Natural killer cell treated with Interleukin-12 subunit alpha and Interleukin-12 subunit beta and Interleukin-15 and Interleukin-18, amount 100 ng/mL, for 72 hours (primary cell): ENCODE measurements at regions not wholly inside any gene's neighbourhood (a gene's known extent, or its start where the extent isn't known, plus 50 kb on each side); places are given as distances from the start of the nearest gene placed in this dataset.
A peak's percentile ranks its signal among the peaks of the same experiment; 100 is the strongest.
"Not testable (repeated sequence)": the region's sequence is repeated elsewhere in the genome, so short reads cannot be mapped to it uniquely, and the experiment has no call there.

ENCODE experiments used
- ATAC-seq, 2 donors: fragments of 150-1000 bp; cut with Tn5 transposase in 1 of 2; sonication (Bioruptor Pico), chemical (Tn5 transposase) in 1 of 2; 2 replicates each; pipeline ENCODE4 v1.10.0; 2021
- DNase-seq: peaks from one replicate; pipeline ENCODE4 v3.0.0; 2022; ENCODE audit warnings: low spot score
- H3K27ac Mint-ChIP-seq, 2 donors: 1 replicate in 1 of 2; 2 replicates in 1 of 2; pipeline ENCODE4 v1.8.0; 2022; ENCODE audit warnings: mixed read lengths in 2 of 2, mild to moderate bottlenecking in 1 of 2, moderate library complexity in 1 of 2
- H3K27me3 Mint-ChIP-seq, 2 donors: 1 replicate in 1 of 2; 2 replicates in 1 of 2; pipeline ENCODE4 v1.8.0; 2022; ENCODE audit warnings: mixed read lengths in 2 of 2
- H3K36me3 Mint-ChIP-seq: one replicate; pipeline ENCODE4 v1.8.0; 2022; ENCODE audit warnings: mixed read lengths
- H3K4me1 Mint-ChIP-seq, 2 donors: 1 replicate in 1 of 2; 2 replicates in 1 of 2; pipeline ENCODE4 v1.8.0; 2022; ENCODE audit warnings: low read depth in 2 of 2, mixed read lengths in 2 of 2, mild to moderate bottlenecking in 1 of 2
- H3K4me3 Mint-ChIP-seq: one replicate; pipeline ENCODE4 v1.8.0; 2022; ENCODE audit warnings: mixed read lengths
- H3K9me3 Mint-ChIP-seq: 2 replicates; pipeline ENCODE4 v1.8.0; 2022; ENCODE audit warnings: mixed read lengths

DNA sequence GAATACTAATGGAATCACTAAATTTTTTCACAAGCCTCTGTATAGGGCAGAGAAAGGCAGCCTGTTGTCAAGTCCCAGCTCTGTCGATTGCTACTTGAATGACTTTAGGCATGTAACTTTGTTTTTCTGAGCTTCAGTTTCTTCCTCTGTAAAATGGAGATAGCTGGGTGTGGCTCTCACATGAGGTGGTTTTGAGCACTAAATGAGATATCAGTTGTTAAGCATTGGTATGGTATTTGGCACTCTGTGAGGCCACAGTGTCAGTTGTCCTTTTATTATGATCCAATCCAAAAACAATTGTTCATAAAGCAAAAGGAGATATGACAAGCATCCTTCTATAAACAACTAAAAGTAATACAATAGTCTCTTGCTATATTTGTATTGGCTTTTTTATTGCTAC is 120.6 kb downstream of the DUSP6 start:
- no peak for DNase-seq
- Mint-ChIP-seq H3K4me1 (peaks cover 38 to 47% of the 10 kb centered on the region in 2 donors), H3K4me3 (no peak overlapping the region), H3K27ac (peak overlapping the region in 1 of 2 donors; percentile 26), H3K36me3 (peaks cover 8% of the 10 kb centered on the region), H3K9me3 (peaks cover 10% of the 10 kb centered on the region), H3K27me3 (no peaks in the 10 kb centered on the region)
- no peak for ATAC-seq

DNA sequence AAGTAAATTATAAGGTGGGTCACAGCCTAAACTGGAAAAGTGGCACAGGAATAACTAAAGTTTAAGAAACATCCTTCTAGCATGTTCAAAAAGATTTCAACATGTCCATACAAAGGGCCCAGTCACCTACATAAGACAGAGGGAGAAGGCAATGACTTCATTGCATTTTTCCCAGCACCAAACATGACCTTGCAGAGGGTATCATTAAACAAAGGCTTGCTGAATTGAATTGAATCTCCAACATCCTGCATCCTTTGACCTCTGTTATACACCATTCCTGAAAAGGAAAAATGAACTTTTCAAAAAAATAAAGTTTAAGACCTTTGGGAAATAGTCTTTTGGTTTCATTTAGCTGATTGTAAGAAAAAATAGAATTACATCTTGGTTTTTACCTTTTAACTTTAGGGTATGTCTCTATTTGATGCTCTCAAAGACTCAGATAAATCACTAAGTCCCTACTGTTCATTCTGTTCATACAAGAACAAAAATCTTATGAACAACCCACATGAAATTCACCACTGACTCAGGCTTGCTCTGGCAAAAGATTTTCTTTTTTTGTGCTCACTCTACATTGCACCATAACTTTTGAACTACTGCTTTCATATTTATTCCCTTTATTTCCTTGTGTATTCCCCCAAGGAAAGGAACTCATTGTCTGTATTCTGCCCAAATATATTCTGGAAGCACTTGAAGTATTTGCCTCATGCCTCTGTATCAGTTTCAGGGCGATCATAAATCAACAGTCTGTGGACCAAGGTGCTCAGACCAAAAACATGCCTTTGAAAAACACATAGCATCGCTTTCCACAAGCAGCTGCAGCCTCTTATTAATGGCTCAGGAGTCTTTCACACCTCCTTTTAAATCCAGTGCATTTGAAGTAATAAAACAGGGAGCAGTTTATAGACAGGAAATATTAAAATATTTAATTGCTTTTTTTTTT is 121.7 kb downstream of the DUSP6 start:
- Mint-ChIP-seq H3K27me3 (no peaks in the 10 kb centered on the region), H3K36me3 (peaks cover 8% of the 10 kb centered on the region), H3K4me3 (no peak overlapping the region), H3K4me1 (peaks cover 42 to 50% of the 10 kb centered on the region in 2 donors), H3K9me3 (peaks cover 10% of the 10 kb centered on the region), H3K27ac (peak overlapping the region in 1 of 2 donors; percentile 26)
- DNase-seq (no peak), ATAC-seq (no peak)

GRCh38 chr12:89228491-89228890 is 123.8 kb downstream of the DUSP6 start:
- Mint-ChIP-seq H3K4me3 (no peak overlapping the region), H3K27me3 (no peaks in the 10 kb centered on the region), H3K9me3 (no peaks in the 10 kb centered on the region), H3K27ac (peak overlapping the region in 1 of 2 donors; percentile 15), H3K4me1 (peaks cover 50 to 51% of the 10 kb centered on the region in 2 donors), H3K36me3 (no peaks in the 10 kb centered on the region)
- DNase-seq (no peak), ATAC-seq (no peak)

DNA sequence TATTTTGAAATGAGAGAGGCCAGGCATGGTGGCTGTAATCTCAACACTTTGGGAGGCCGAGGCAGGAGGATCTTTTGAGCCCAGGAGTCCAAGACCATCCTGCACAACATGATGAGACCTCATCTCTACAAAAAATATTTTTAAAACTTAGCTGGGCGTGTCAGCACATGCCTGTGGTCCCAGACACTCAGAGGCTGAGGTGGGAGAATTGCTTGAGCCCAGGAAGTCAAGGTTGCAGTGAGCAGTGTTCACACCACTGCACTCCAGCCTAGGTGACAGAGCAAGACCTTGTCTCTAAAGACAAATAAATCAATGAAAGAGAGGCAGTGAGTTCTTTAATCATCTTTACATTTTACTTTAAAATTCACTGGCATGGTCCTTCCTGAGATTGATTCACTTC is 124.5 kb downstream of the DUSP6 start:
- Mint-ChIP-seq H3K4me1 (peaks cover 50 to 51% of the 10 kb centered on the region in 2 donors), H3K36me3 (no peaks in the 10 kb centered on the region), H3K27me3 (no peaks in the 10 kb centered on the region), H3K9me3 (no peaks in the 10 kb centered on the region), H3K27ac (peak overlapping the region in 1 of 2 donors; percentile 45), H3K4me3 (no peak overlapping the region)
- DNase-seq (no peak), ATAC-seq (no peak)

GRCh38 chr12:89225808-89226411 is 126.4 kb downstream of the DUSP6 start:
- DNase-seq (no peak), ATAC-seq (peak; percentile 73 to 80)
- H3K27me3 Mint-ChIP-seq: no peaks in the 10 kb centered on the region
- peaks cover 42 to 51% of the 10 kb centered on the region in 2 donors for H3K4me1 Mint-ChIP-seq
- peak overlapping the region; percentile 92 to 97 for H3K27ac Mint-ChIP-seq
- H3K4me3 Mint-ChIP-seq: peak overlapping the region; percentile 86
- H3K9me3 Mint-ChIP-seq: no peaks in the 10 kb centered on the region
- H3K36me3 Mint-ChIP-seq: no peaks in the 10 kb centered on the region

DNA sequence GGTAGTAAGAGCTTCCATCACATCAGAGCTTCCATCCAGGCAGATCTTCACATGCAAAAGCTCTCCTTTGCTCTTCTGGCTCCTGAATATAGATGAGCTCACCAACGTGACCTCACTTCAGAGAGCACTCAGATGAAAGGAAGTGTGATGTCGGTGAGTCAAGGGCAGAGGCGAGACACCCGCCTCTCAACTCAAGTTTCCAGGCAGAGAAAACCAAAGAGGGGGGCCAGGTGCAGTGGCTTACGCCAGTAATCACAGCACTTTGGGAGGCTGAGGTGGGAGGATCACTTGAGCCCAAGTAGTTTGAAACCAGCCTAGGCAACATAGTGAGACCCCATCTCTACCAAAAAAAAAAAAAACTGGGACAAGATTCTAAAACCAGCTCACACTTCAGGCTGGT is 126.9 kb downstream of the DUSP6 start:
- Mint-ChIP-seq H3K9me3 (no peaks in the 10 kb centered on the region), H3K27ac (peak overlapping the region; percentile 92 to 97), H3K4me3 (peak overlapping the region; percentile 86), H3K36me3 (no peaks in the 10 kb centered on the region), H3K27me3 (no peaks in the 10 kb centered on the region), H3K4me1 (peaks cover 42 to 49% of the 10 kb centered on the region in 2 donors)
- ATAC-seq (peak; percentile 95 to 97), DNase-seq (peak; percentile 84)

DNA sequence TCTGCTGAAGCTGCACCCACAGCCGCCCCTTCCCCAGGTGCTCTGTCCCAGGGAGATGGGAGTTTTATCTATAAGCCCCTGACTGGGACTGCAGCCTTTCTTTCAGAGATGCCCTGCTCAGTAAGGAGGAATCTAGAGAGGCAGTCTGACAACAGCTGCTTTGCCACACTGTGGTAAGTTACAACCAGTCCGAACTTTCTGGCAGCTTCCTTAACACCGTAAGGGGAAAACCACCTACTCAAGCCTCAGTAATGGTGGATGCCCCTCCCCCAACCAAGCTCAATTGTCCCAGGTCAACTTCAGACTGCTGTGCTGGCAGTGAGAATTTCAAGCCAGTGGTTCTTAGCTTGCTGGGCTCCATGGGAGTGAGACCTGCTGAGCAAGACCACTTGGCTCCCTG is 129.7 kb downstream of the DUSP6 start:
- H3K4me3 Mint-ChIP-seq, H3K27me3 Mint-ChIP-seq, H3K36me3 Mint-ChIP-seq, H3K9me3 Mint-ChIP-seq, H3K27ac Mint-ChIP-seq, DNase-seq: not testable (repeated sequence)
- peaks cover 34 to 41% of the 10 kb centered on the region in 2 donors for H3K4me1 Mint-ChIP-seq
- ATAC-seq: peak in 1 of 2 donors; percentile 50

- Mint-ChIP-seq H3K27me3 (no peaks in the 10 kb centered on the region), H3K36me3 (no peaks in the 10 kb centered on the region), H3K4me1 (peaks cover 5 to 6% of the 10 kb centered on the region in 2 donors), H3K27ac (no peak overlapping the region), H3K4me3 (no peak overlapping the region), H3K9me3 (no peaks in the 10 kb centered on the region)
- no peak for ATAC-seq
- no peak for DNase-seq
Measured at GRCh38 chr12:89217472-89217871, 134.8 kb downstream of the DUSP6 start.

- Mint-ChIP-seq H3K4me3 (no peak overlapping the region), H3K27me3 (no peaks in the 10 kb centered on the region), H3K36me3 (no peaks in the 10 kb centered on the region), H3K9me3 (no peaks in the 10 kb centered on the region), H3K4me1 (peaks cover 6 to 9% of the 10 kb centered on the region in 2 donors), H3K27ac (no peak overlapping the region)
- DNase-seq (no peak), ATAC-seq (no peak)
Measured at GRCh38 chr12:89216211-89216952, 135.9 kb downstream of the DUSP6 start.

- ATAC-seq (no peak), DNase-seq (no peak)
- Mint-ChIP-seq H3K36me3 (no peaks in the 10 kb centered on the region), H3K4me3 (no peak overlapping the region), H3K9me3 (no peaks in the 10 kb centered on the region), H3K27me3 (peaks cover 0 to 2% of the 10 kb centered on the region in 2 donors), H3K27ac (no peak overlapping the region), H3K4me1 (peaks cover 9 to 14% of the 10 kb centered on the region in 2 donors)
Measured at GRCh38 chr12:89215196-89215595, 137.1 kb downstream of the DUSP6 start.

DNA sequence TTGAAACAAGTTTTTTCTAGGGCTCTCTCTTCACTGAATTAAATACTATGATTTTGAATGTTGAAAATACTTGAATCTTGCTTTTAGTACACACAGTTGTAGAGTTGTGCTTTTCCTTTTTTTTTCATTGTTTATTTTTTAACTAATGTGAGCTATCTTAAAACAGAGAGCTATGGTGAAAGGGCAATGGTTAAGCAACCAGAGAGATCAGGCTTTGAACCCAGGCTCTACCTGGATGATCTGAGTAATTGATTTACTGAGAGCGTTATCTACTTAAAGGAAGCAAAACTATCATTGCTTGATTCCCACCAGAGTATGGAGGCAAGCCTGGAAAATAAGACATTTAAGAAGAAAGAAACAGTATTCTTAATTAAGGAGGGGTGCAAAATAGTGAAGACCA is 138.6 kb downstream of the DUSP6 start:
- Mint-ChIP-seq H3K27me3 (peaks cover 0 to 4% of the 10 kb centered on the region in 2 donors), H3K27ac (no peak overlapping the region)

GRCh38 chr12:89213139-89213538 is 139.2 kb downstream of the DUSP6 start:
- Mint-ChIP-seq H3K9me3 (no peaks in the 10 kb centered on the region), H3K4me1 (peaks cover 15 to 23% of the 10 kb centered on the region in 2 donors), H3K27ac (no peak overlapping the region), H3K27me3 (peaks cover 0 to 4% of the 10 kb centered on the region in 2 donors), H3K36me3 (no peaks in the 10 kb centered on the region), H3K4me3 (no peak overlapping the region)
- ATAC-seq (no peak), DNase-seq (no peak)

More for the DNA sequence above, 138.6 kb downstream of the DUSP6 start:
- peaks cover 12 to 19% of the 10 kb centered on the region in 2 donors for H3K4me1 Mint-ChIP-seq
- H3K9me3 Mint-ChIP-seq: no peaks in the 10 kb centered on the region
- no peak for ATAC-seq
- H3K36me3 Mint-ChIP-seq: no peaks in the 10 kb centered on the region
- no peak overlapping the region for H3K4me3 Mint-ChIP-seq
- DNase-seq: no peak

- peaks cover 15 to 23% of the 10 kb centered on the region in 2 donors for H3K4me1 Mint-ChIP-seq
- no peak overlapping the region for H3K27ac Mint-ChIP-seq
- H3K4me3 Mint-ChIP-seq: no peak overlapping the region
- H3K9me3 Mint-ChIP-seq: no peaks in the 10 kb centered on the region
- peaks cover 0 to 4% of the 10 kb centered on the region in 2 donors for H3K27me3 Mint-ChIP-seq
- DNase-seq (no peak), ATAC-seq (no peak)
- H3K36me3 Mint-ChIP-seq: no peaks in the 10 kb centered on the region
Measured at GRCh38 chr12:89212339-89212771, 139.9 kb downstream of the DUSP6 start.
